H1 (cell line): ENCODE measurements at regions not wholly inside any gene's neighbourhood (a gene's known extent, or its start where the extent isn't known, plus 50 kb on each side); places are given as distances from the start of the nearest gene placed in this dataset.

ENCODE experiments used
- NRF1 ChIP-seq: IDR thresholded peaks from 2 replicates; pipeline ENCODE4 v1.6.1; 2011; ENCODE audit warnings: mild to moderate bottlenecking, low read depth, low read length, improper control_type of control experiment
- PHF8 ChIP-seq: fragments of 200-600 bp; sonication (generic); conservative IDR thresholded peaks from 2 replicates; pipeline ENCODE4 v1.7.1; 2012; ENCODE audit warnings: low read depth, mild to moderate bottlenecking, inconsistent platforms, low read length, moderate library complexity
- POLR2AphosphoS5 ChIP-seq: IDR thresholded peaks from 2 replicates; pipeline ENCODE4 v1.6.1; 2011; ENCODE audit warnings: low read depth, low read length
- RFX5 ChIP-seq: IDR thresholded peaks from 2 replicates; pipeline ENCODE4 v1.6.1; 2011; ENCODE audit warnings: low read depth, low read length, improper control_type of control experiment, borderline replicate concordance
- RXRA ChIP-seq: IDR thresholded peaks from 2 replicates; pipeline ENCODE4 v1.6.1; 2011; ENCODE audit warnings: low read depth, mild to moderate bottlenecking, low read length, moderate library complexity; ENCODE audit not compliant: insufficient read depth
- SIRT6 ChIP-seq: IDR thresholded peaks from one replicate; pipeline ENCODE4 v1.7.1; 2012; ENCODE audit warnings: low read length, inconsistent platforms
- SIX5 ChIP-seq: IDR thresholded peaks from 2 replicates; pipeline ENCODE4 v1.6.1; 2011; ENCODE audit warnings: mild to moderate bottlenecking, low read depth, low read length
- SUZ12 ChIP-seq: fragments of 200-600 bp; sonication (generic); IDR thresholded peaks from 2 replicates; pipeline ENCODE4 v1.6.1; 2012; ENCODE audit warnings: mild to moderate bottlenecking, inconsistent platforms, low read length, moderate library complexity, mixed read lengths
- TAF1 ChIP-seq: IDR thresholded peaks from 2 replicates; pipeline ENCODE4 v1.6.1; 2011; ENCODE audit warnings: mild to moderate bottlenecking, low read depth, low read length
- TCF12 ChIP-seq: IDR thresholded peaks from 2 replicates; pipeline ENCODE4 v1.6.1; 2011; ENCODE audit warnings: low read depth, mild to moderate bottlenecking, low read length
- TF ChIP-seq, protein P1 (sequence below): fragments of 300-600 bp; sonication (generic); IDR thresholded peaks from 2 replicates; pipeline ENCODE4 v1.7.1; 2012; ENCODE audit warnings: low read length, moderate library complexity, mild to moderate bottlenecking, inconsistent platforms; ENCODE audit not compliant: insufficient replicate concordance
- TF ChIP-seq, protein P2 (sequence below): IDR thresholded peaks from 2 replicates; pipeline ENCODE4 v1.6.1; 2011; ENCODE audit warnings: low read length, improper control_type of control experiment

DNA sequence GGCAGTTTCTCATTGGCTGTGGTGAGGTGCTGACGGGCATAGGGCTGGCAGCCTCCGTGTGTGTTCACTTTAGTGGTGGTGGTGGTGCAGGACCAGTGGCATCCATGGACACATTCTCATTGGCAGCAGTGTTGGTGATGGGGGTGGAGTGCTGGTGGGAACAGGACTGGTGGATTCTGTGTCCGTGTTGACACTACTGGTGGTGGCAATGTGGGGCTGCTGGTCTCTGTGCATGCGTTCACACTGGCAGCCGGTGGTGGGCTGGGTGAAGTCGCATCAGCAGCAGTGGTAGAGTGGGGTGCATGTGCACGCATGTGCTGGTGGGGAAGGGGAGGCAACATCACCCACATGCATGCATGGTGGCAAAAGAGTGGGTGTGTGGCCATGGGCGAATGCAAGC, 1471.4 kb upstream of the PCDH20 start (continued):
- TF ChIP-seq, protein P1, sequence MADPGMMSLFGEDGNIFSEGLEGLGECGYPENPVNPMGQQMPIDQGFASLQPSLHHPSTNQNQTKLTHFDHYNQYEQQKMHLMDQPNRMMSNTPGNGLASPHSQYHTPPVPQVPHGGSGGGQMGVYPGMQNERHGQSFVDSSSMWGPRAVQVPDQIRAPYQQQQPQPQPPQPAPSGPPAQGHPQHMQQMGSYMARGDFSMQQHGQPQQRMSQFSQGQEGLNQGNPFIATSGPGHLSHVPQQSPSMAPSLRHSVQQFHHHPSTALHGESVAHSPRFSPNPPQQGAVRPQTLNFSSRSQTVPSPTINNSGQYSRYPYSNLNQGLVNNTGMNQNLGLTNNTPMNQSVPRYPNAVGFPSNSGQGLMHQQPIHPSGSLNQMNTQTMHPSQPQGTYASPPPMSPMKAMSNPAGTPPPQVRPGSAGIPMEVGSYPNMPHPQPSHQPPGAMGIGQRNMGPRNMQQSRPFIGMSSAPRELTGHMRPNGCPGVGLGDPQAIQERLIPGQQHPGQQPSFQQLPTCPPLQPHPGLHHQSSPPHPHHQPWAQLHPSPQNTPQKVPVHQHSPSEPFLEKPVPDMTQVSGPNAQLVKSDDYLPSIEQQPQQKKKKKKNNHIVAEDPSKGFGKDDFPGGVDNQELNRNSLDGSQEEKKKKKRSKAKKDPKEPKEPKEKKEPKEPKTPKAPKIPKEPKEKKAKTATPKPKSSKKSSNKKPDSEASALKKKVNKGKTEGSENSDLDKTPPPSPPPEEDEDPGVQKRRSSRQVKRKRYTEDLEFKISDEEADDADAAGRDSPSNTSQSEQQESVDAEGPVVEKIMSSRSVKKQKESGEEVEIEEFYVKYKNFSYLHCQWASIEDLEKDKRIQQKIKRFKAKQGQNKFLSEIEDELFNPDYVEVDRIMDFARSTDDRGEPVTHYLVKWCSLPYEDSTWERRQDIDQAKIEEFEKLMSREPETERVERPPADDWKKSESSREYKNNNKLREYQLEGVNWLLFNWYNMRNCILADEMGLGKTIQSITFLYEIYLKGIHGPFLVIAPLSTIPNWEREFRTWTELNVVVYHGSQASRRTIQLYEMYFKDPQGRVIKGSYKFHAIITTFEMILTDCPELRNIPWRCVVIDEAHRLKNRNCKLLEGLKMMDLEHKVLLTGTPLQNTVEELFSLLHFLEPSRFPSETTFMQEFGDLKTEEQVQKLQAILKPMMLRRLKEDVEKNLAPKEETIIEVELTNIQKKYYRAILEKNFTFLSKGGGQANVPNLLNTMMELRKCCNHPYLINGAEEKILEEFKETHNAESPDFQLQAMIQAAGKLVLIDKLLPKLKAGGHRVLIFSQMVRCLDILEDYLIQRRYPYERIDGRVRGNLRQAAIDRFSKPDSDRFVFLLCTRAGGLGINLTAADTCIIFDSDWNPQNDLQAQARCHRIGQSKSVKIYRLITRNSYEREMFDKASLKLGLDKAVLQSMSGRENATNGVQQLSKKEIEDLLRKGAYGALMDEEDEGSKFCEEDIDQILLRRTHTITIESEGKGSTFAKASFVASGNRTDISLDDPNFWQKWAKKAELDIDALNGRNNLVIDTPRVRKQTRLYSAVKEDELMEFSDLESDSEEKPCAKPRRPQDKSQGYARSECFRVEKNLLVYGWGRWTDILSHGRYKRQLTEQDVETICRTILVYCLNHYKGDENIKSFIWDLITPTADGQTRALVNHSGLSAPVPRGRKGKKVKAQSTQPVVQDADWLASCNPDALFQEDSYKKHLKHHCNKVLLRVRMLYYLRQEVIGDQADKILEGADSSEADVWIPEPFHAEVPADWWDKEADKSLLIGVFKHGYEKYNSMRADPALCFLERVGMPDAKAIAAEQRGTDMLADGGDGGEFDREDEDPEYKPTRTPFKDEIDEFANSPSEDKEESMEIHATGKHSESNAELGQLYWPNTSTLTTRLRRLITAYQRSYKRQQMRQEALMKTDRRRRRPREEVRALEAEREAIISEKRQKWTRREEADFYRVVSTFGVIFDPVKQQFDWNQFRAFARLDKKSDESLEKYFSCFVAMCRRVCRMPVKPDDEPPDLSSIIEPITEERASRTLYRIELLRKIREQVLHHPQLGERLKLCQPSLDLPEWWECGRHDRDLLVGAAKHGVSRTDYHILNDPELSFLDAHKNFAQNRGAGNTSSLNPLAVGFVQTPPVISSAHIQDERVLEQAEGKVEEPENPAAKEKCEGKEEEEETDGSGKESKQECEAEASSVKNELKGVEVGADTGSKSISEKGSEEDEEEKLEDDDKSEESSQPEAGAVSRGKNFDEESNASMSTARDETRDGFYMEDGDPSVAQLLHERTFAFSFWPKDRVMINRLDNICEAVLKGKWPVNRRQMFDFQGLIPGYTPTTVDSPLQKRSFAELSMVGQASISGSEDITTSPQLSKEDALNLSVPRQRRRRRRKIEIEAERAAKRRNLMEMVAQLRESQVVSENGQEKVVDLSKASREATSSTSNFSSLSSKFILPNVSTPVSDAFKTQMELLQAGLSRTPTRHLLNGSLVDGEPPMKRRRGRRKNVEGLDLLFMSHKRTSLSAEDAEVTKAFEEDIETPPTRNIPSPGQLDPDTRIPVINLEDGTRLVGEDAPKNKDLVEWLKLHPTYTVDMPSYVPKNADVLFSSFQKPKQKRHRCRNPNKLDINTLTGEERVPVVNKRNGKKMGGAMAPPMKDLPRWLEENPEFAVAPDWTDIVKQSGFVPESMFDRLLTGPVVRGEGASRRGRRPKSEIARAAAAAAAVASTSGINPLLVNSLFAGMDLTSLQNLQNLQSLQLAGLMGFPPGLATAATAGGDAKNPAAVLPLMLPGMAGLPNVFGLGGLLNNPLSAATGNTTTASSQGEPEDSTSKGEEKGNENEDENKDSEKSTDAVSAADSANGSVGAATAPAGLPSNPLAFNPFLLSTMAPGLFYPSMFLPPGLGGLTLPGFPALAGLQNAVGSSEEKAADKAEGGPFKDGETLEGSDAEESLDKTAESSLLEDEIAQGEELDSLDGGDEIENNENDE, result no peak
- no peak for TF ChIP-seq SIRT6
- TF ChIP-seq SIX5, result no peak
- TF ChIP-seq NRF1, result no peak
- no peak for TF ChIP-seq POLR2AphosphoS5
- no peak for TF ChIP-seq RFX5
- no peak for TF ChIP-seq SUZ12
- TF ChIP-seq TCF12, result no peak
- no peak for TF ChIP-seq TAF1
- TF ChIP-seq, protein P2, sequence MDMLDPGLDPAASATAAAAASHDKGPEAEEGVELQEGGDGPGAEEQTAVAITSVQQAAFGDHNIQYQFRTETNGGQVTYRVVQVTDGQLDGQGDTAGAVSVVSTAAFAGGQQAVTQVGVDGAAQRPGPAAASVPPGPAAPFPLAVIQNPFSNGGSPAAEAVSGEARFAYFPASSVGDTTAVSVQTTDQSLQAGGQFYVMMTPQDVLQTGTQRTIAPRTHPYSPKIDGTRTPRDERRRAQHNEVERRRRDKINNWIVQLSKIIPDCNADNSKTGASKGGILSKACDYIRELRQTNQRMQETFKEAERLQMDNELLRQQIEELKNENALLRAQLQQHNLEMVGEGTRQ, result no peak
- TF ChIP-seq RXRA, result no peak
- no peak for TF ChIP-seq PHF8
